Spleen (tissue), 11 donors: ENCODE measurements at regions not wholly inside any gene's neighbourhood (a gene's known extent, or its start where the extent isn't known, plus 50 kb on each side); places are given as distances from the start of the nearest gene placed in this dataset.

ENCODE experiments used
- DNase-seq: peaks from one replicate; pipeline ENCODE4 v3.0.0-alpha.2; 2020
- H3K27ac ChIP-seq, 8 donors: fragments of 200-600 bp; sonication (generic) in 7 of 8; 1 replicate in 4 of 8; 2 replicates in 4 of 8; pipeline versions ENCODE4 v1.5.0 to v1.8.0; 2016 to 2021; ENCODE audit warnings: inconsistent platforms in 4 of 8, mild to moderate bottlenecking in 4 of 8, moderate library complexity in 1 of 8
- H3K27me3 ChIP-seq, 7 donors: fragments of 200-600 bp; sonication (generic) in 6 of 7; replicated peaks in 1 of 7; 1 replicate in 4 of 7; 2 replicates in 3 of 7; pipeline versions ENCODE4 v1.5.0 to v1.8.0; 2016 to 2021; ENCODE audit warnings: inconsistent platforms in 3 of 7, mild to moderate bottlenecking in 1 of 7
- H3K36me3 ChIP-seq, 6 donors: fragments of 200-600 bp; sonication (generic) in 5 of 6; 1 replicate in 4 of 6; 2 replicates in 2 of 6; pipeline versions ENCODE4 v1.5.0 to v1.8.0; 2016 to 2021; ENCODE audit warnings: inconsistent platforms in 2 of 6
- H3K4me1 ChIP-seq, 6 donors: fragments of 200-600 bp; sonication (generic) in 5 of 6; 1 replicate in 3 of 6; 2 replicates in 3 of 6; pipeline versions ENCODE4 v1.5.0 to v1.8.0; 2016 to 2021; ENCODE audit warnings: inconsistent platforms in 3 of 6
- H3K4me3 ChIP-seq, 8 donors: fragments of 200-600 bp; sonication (generic) in 7 of 8; 1 replicate in 4 of 8; 2 replicates in 4 of 8; pipeline versions ENCODE4 v1.5.0 to v1.8.0; 2016 to 2021; ENCODE audit warnings: inconsistent platforms in 4 of 8, mild to moderate bottlenecking in 4 of 8, moderate library complexity in 2 of 8
- H3K9me3 ChIP-seq, 8 donors: fragments of 200-600 bp; sonication (generic) in 7 of 8; 1 replicate in 4 of 8; 2 replicates in 4 of 8; pipeline versions ENCODE4 v1.5.0 to v1.8.0; 2016 to 2021; ENCODE audit warnings: inconsistent platforms in 4 of 8
- CTCF ChIP-seq, 11 experiments: fragments of 200-600 bp in 7 of 11; fragments of 450-650 bp in 4 of 11; sonication (generic) in 4 of 11; IDR thresholded peaks in 8 of 11; conservative IDR thresholded peaks in 3 of 11; 1 replicate in 7 of 11; 2 replicates in 4 of 11; pipeline versions ENCODE4 v1.4.0 to v1.8.0; 2016 to 2021; ENCODE audit warnings: antibody characterized with exemption in 11 of 11, inconsistent platforms in 4 of 11, mild to moderate bottlenecking in 1 of 11
- POLR2A ChIP-seq, 3 donors: fragments of 450-650 bp; IDR thresholded peaks; one replicate each; pipeline ENCODE4 v1.5.1; 2017; ENCODE audit warnings: antibody characterized with exemption in 3 of 3, mild to moderate bottlenecking in 1 of 3
- POLR2AphosphoS5 ChIP-seq, 3 donors: sonication (generic); formaldehyde crosslinking; IDR thresholded peaks; one replicate each; pipeline ENCODE4 v1.5.1; 2017; ENCODE audit warnings: antibody characterized with exemption in 3 of 3
- WGBS, 5 donors: extraction: QIAGEN DNeasy Blood & Tissue Kit in 3 of 5; methylation state at CpG; one replicate each; pipeline versions ENCODE4 v1.1.5 to v1.1.7; 2013 to 2018; 5-methylcytosine and 5-hydroxymethylcytosine counted together
- intact Hi-C: fragments of 100-400 bp; cut with DNase I; formaldehyde crosslinking; loops from one replicate; pipeline ENCODE4 v1.15.0; 2023; ENCODE audit warnings: low total_unique reads
- donor health status: healthy with polysubstance abuse.
- donor health status: DM: no; HTN: no; CAD: no; lungs with moderate emphysema.
- donor health status: DM: no; HTN: no; CAD: no.
- donor health status: Bipolar disorder and iron deficiency.
- donor health status: healthy.
- donor health status: DM: no; HTN: no; CAD: no.
- donor health status: DM: yes; HTN: yes; CAD: no.

- DNase-seq = no peak
- intact Hi-C loops = no loop called here
- H3K27ac ChIP-seq = no peak overlapping the region
- H3K36me3 ChIP-seq = no peaks in the 10 kb centered on the region
- 62 to 84% (median 74%) methylated on average over 4 of the region's 4 CpGs for WGBS, 5 donors
- H3K9me3 ChIP-seq = peaks cover 0 to under 1% (median 0%) of the 10 kb centered on the region in 8 donors
- H3K27me3 ChIP-seq = no peaks in the 10 kb centered on the region
- no peak overlapping the region for H3K4me3 ChIP-seq
- no peaks in the 10 kb centered on the region for H3K4me1 ChIP-seq
- TF ChIP-seq POLR2A (IDR thresholded peaks at IDR 0.05) (no peak), POLR2AphosphoS5 (IDR thresholded peaks at IDR 0.05) (no peak), CTCF (IDR thresholded peaks at IDR 0.05 in 8 of 11, conservative IDR thresholded peaks at IDR 0.05 in 3 of 11) (no peak)
Measured at GRCh38 chr5:97694091-97694490, 511.0 kb upstream of the RIOK2 start.

GRCh38 chr5:97714424-97714823 lies 531.4 kb upstream of the RIOK2 start:
- no peak for DNase-seq
- peaks cover 0 to 3% (median 0%) of the 10 kb centered on the region in 8 donors for H3K9me3 ChIP-seq
- H3K27ac ChIP-seq = no peak overlapping the region
- TF ChIP-seq CTCF (IDR thresholded peaks at IDR 0.05 in 8 of 11, conservative IDR thresholded peaks at IDR 0.05 in 3 of 11) (no peak), POLR2AphosphoS5 (IDR thresholded peaks at IDR 0.05) (no peak), POLR2A (IDR thresholded peaks at IDR 0.05) (no peak)
- no peaks in the 10 kb centered on the region for H3K4me1 ChIP-seq
- no peaks in the 10 kb centered on the region for H3K36me3 ChIP-seq
- intact Hi-C loops = no loop called here
- no peak overlapping the region for H3K4me3 ChIP-seq
- no peaks in the 10 kb centered on the region for H3K27me3 ChIP-seq

GRCh38 chr5:97726106-97726505 lies 543.1 kb upstream of the RIOK2 start:
- no peaks in the 10 kb centered on the region for H3K36me3 ChIP-seq
- 4 to 87% (median 40%) methylated on average over 1 of the region's 1 CpG for WGBS, 5 donors
- TF ChIP-seq POLR2A (IDR thresholded peaks at IDR 0.05) (no peak), POLR2AphosphoS5 (IDR thresholded peaks at IDR 0.05) (no peak)
- H3K27ac ChIP-seq = no peak overlapping the region
- intact Hi-C loops = no loop called here
- no peaks in the 10 kb centered on the region for H3K4me1 ChIP-seq
- no peak overlapping the region for H3K4me3 ChIP-seq
- H3K27me3 ChIP-seq = no peaks in the 10 kb centered on the region
- DNase-seq = no peak
- peaks cover 0 to 24% (median 8%) of the 10 kb centered on the region in 8 donors for H3K9me3 ChIP-seq

- TF ChIP-seq POLR2AphosphoS5 (IDR thresholded peaks at IDR 0.05) (no peak), POLR2A (IDR thresholded peaks at IDR 0.05) (no peak)
- no peak for DNase-seq
- intact Hi-C loops = no loop called here
- no peak overlapping the region for H3K27ac ChIP-seq
- WGBS, 5 donors = 83 to 88% (median 85%) methylated on average over 7 of the region's 7 CpGs
- no peaks in the 10 kb centered on the region for H3K4me1 ChIP-seq
- no peak overlapping the region for H3K4me3 ChIP-seq
- H3K27me3 ChIP-seq = no peaks in the 10 kb centered on the region
- H3K36me3 ChIP-seq = no peaks in the 10 kb centered on the region
- peaks cover 0 to 2% (median 0%) of the 10 kb centered on the region in 8 donors for H3K9me3 ChIP-seq
Measured at GRCh38 chr5:97728920-97729319, 545.9 kb upstream of the RIOK2 start.

- TF ChIP-seq CTCF (IDR thresholded peaks at IDR 0.05 in 8 of 11, conservative IDR thresholded peaks at IDR 0.05 in 3 of 11) (no peak), POLR2A (IDR thresholded peaks at IDR 0.05) (no peak), POLR2AphosphoS5 (IDR thresholded peaks at IDR 0.05) (no peak)
- Histone ChIP-seq H3K4me3 (no peak overlapping the region), H3K9me3 (no peaks in the 10 kb centered on the region), H3K36me3 (no peaks in the 10 kb centered on the region), H3K27ac (no peak overlapping the region), H3K4me1 (no peaks in the 10 kb centered on the region), H3K27me3 (no peaks in the 10 kb centered on the region)
- DNase-seq = no peak
- intact Hi-C loops = no loop called here
Measured at GRCh38 chr5:97729938-97730337, 546.9 kb upstream of the RIOK2 start.
